MM.1S (cell line): ENCODE measurements at regions not wholly inside any gene's neighbourhood (a gene's known extent, or its start where the extent isn't known, plus 50 kb on each side); places are given as distances from the start of the nearest gene placed in this dataset.

Experiments used
- EZH2 ChIP-seq: fragments of 300-600 bp; sonication (generic); optimal IDR thresholded peaks from 2 replicates; pipeline ENCODE3; 2017; ENCODE audit warnings: low read depth, mild to moderate bottlenecking, antibody characterized with exemption, low read length, mixed read lengths
- EZH2phosphoT487 ChIP-seq: fragments of 300-600 bp; sonication (generic); IDR thresholded peaks from 2 replicates; pipeline ENCODE4 v1.6.1; 2018; ENCODE audit warnings: antibody characterized with exemption, low read length
- TF ChIP-seq, protein P1 (sequence below): fragments of 300-600 bp; sonication (generic); IDR thresholded peaks from 2 replicates; pipeline ENCODE4 v1.5.1; 2016; ENCODE audit warnings: antibody characterized with exemption, low read length, mixed read lengths

DNA sequence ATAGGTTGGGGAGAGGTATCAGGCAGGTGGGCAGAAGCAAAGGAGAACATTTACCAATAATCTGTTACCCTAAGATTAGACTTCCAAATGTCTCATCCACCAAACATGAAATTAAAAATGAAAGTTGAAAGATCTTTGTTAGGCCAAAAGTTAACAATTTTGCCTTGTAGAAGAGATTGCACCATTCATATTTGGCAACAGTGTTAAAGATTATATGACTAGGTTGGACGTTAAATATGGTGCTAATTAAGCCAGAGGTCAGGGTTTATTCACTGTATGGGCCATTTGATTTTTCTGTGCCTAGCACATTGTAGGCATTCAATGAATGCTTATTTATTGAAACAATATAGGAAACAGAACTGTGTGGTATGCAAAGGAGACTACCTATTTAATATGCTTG is 126.1 kb upstream of the SLC5A12 start:
- TF ChIP-seq, protein P1, sequence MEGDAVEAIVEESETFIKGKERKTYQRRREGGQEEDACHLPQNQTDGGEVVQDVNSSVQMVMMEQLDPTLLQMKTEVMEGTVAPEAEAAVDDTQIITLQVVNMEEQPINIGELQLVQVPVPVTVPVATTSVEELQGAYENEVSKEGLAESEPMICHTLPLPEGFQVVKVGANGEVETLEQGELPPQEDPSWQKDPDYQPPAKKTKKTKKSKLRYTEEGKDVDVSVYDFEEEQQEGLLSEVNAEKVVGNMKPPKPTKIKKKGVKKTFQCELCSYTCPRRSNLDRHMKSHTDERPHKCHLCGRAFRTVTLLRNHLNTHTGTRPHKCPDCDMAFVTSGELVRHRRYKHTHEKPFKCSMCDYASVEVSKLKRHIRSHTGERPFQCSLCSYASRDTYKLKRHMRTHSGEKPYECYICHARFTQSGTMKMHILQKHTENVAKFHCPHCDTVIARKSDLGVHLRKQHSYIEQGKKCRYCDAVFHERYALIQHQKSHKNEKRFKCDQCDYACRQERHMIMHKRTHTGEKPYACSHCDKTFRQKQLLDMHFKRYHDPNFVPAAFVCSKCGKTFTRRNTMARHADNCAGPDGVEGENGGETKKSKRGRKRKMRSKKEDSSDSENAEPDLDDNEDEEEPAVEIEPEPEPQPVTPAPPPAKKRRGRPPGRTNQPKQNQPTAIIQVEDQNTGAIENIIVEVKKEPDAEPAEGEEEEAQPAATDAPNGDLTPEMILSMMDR: no peak
- TF ChIP-seq EZH2: no peak
- TF ChIP-seq EZH2phosphoT487: no peak
